HK-2 (cell line): ENCODE measurements at regions not wholly inside any gene's neighbourhood (a gene's known extent, or its start where the extent isn't known, plus 50 kb on each side); places are given as distances from the start of the nearest gene placed in this dataset.
"Not testable (repeated sequence)": the region's sequence is repeated elsewhere in the genome, so short reads cannot be mapped to it uniquely, and the experiment has no call there.

Source experiments
- DNase-seq: peaks from one replicate; pipeline ENCODE4 v3.0.0-alpha.2; 2018; ENCODE audit not compliant: unreplicated experiment

DNA sequence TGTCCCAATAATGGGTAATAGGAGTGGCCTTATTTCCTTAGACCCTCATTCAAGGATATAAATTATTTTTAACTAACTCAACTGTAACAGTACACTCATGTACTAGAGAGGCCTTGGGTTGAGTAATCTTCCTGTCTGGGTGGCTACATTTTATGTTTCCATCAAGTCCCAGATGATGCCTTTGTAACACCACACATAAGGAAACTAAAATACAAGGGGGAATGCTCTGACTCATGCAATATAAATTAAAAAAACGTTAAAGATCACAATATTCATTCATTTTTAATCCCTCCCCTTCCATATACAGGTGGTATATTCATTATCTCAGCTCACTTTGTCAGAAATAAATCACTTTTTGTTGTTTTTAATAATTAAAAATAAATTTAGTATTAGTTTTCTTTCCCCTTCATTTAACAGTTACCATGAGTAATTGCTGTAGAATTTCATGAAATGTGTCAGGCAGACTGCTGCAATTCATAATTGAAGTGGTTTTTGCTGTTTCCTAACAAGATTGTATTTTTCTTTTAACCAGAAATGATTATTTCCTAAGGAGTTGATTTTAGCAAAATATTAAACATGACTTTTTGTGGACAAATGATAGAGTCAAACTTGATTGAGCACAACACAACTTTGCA is 1403.6 kb downstream of the SUCLG1 start:
- no peak for DNase-seq

GRCh38 chr2:83054751-83055150 is 1404.3 kb downstream of the SUCLG1 start:
- no peak for DNase-seq

GRCh38 chr2:83051538-83052170 is 1407.4 kb downstream of the SUCLG1 start:
- DNase-seq, result no peak

- DNase-seq, result no peak
Observed at GRCh38 chr2:83042053-83042452, 1417.0 kb downstream of the SUCLG1 start.

GRCh38 chr2:83022631-83023210 is 1436.4 kb downstream of the SUCLG1 start:
- DNase-seq, result no peak

GRCh38 chr2:83017366-83018090 is 1441.6 kb downstream of the SUCLG1 start:
- no peak for DNase-seq

DNA sequence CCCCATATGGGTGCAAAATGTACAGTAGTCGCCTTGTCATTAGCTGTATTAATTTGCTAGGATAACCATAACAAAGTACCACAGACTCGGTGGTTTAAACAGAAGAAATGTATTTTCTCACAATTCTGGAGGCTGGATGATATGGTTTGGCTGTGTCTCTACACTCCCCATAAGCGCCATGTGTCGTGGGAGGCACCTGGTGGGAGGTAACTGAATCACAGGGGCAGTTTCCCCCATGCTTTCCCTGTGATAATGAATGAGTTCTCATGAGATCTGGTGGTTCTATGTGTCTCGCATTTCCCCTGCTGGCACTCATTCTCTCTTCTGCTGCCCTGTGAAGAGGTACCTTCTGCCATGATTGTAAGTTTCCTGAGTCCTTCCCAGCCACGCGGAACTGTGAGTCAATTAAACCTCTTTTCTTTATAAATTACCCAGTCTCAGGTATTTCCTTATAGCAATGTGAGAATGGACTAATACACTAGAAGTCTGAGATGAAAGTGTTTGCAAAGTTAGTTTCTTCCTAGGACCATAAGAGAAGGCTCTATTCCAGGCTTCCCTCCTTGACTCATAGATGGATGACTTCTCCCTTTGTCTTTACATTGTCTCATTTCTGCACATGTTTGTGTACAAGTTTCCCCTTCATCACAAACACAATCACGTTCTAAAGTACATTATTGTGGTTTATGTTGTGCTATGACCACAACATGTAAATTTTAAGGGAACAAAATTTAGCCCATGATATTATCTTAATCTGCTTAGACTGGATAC is 1442.6 kb downstream of the SUCLG1 start:
- DNase-seq, result no peak

DNA sequence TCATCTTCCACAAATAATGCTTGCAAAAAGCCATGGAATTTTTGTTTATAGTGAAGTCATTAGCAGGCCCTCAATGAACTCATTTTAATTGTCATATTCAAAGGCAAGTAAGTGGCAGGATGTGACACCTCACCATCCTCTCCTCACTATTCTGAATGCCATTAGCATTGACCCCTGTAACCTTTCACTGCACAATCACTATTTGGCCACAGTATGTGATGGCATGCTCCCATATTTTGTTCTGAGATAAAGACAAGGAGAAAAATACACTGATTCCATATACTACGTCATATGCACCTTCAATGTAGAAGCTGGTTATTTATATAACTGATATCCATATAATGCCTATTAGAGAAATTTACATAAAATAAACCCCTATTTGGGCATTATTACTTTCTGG is 1443.2 kb downstream of the SUCLG1 start:
- DNase-seq, result no peak

DNA sequence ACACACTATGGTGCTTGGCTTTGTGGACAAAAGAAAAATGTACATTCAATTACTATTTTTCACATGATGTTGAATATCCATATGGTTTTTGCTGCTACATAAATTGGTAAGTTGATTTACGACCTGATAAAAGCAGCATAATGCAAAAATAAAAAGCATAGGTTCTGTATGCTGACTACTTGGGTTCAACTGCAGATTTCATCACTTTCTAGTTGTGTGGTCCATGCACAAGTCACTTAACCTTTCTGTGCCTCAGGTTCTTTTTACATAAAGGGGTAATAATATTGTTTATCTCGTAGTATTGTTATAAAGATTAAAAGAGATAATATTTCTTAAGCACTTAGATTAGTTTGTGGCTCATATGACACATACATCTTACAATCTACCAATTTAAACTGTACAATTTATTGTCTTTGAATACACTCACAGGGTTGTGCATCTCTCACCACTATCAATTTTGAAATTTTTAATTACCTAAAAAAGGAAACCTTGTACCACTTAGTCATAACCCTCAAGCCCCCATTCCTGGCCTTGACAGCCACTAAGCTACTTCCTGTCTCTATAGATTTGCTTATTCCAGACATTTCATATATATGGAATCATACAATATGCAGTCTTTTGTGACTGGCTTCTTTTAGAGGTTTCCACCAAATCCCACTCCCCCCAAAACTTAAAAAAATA is 1443.9 kb downstream of the SUCLG1 start:
- no peak for DNase-seq

DNA sequence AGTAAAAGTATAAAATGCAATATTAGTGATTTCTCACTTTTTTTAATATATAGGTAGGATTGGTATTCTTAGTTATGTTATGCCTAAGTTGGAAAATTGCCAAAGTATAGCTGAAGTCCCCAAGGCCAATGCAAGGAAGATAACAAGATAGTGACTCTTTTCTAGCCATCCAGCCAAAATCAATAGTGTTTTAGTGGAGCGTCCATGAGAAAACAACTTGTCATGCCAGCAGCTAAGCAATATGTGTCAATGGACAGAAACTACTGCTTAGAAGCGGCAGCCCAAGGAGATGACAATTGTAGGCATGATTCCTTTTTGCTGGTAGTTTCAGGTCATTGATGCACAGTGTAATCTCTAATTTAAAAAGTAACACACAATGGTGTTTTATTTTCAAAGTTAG is 1444.6 kb downstream of the SUCLG1 start:
- DNase-seq, result no peak

GRCh38 chr2:83006961-83007360 is 1452.1 kb downstream of the SUCLG1 start:
- no peak for DNase-seq

GRCh38 chr2:83003555-83003954 is 1455.5 kb downstream of the SUCLG1 start:
- DNase-seq, result no peak

GRCh38 chr2:83002706-83003105 is 1456.4 kb downstream of the SUCLG1 start:
- no peak for DNase-seq

DNA sequence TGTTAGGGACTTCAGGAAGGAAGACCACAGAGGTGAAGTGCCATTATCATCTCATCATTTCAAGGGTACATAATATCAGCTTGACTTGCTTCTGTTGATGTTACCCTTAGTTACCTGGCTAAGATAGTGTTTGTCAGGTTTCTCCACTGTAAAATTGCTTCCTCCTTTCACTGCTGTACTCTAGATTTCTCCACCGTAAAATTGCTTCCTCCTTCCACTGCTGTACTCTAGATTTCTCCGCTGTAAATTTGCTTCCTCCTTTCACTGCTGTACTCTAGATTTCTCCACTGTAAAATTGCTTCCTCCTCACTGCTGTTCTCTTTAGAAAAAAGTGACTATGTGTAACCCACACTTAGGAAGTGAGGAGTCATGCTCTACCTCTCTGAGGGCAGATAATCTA is 1460.3 kb downstream of the SUCLG1 start:
- DNase-seq, result no peak

GRCh38 chr2:82996217-82996616 is 1462.9 kb downstream of the SUCLG1 start:
- DNase-seq, result no peak

GRCh38 chr2:82994151-82994550 is 1464.9 kb downstream of the SUCLG1 start:
- DNase-seq, result no peak

GRCh38 chr2:82993609-82994008 is 1465.5 kb downstream of the SUCLG1 start:
- DNase-seq, result no peak

- no peak for DNase-seq
Observed at GRCh38 chr2:82992968-82993367, 1466.1 kb downstream of the SUCLG1 start.

DNA sequence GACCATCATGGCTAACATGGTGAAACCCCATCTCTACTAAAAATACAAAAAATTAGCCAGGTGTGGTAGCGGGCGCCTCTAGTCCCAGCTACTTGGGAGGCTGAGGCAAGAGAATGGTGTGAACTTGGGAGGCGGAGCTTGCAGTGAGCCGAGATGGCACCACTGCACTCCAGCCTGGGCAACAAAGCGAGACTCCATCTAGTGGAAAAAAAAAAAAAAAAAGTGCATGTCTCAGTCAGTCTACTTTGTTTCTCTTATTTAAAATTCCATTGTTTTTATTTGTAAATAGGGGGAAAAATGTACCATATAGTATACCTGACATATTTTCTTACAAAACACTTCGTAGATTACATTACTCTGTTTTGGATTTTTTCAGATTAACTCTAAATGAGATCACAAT is 1471.4 kb downstream of the SUCLG1 start:
- not testable (repeated sequence) for DNase-seq

DNA sequence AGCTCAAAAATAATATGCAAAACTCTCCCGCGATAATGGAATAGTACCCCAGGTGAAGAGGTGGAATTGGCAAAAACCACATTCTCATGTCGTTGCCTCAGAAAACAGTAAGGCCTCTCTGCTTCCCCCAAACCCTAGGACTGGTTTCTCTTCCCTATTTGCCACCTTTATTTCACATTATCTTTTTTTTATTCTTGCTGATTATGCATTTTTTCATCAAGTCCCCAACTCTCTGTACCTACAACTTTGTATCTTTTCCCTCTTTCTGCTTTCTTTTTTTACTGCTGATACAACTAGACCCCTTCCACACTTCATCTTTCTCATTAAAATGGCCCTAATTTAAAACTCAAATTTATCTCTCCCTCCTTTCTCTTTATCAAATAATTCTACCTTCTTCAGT is 1472.2 kb downstream of the SUCLG1 start:
- no peak for DNase-seq

DNA sequence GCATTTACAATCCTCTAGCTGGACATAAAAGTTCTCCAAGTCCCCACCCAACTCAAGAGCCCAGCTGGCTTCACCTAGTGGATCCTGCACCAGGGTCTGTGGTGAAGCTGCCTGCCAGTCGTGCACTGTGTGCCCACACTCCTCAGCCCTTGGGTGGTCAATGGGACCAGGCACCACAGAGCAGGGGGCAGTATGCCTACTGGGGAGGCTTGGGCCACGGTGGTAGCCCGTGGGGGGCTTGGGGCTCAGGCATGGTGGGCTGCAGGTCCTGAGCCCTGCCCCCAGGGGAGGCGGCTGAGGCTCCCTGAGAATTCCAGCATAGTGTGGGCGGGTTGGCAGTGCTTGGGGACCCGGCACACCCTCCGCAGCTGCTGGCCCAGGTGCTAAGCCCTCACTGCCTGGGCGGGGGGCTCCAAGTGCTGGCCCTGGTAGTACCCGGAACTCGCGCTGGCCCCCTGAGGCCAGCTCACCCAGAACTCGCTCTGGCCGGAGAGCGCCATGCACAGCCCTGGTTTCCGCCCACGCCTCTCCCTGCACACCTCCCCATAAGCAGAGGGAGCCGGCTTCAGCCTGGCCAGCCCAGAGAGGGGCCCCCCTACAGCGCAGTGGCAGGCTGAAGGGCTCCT is 1473.4 kb downstream of the SUCLG1 start:
- no peak for DNase-seq
